ENCODE measurements at regions not wholly inside any gene's neighbourhood (a gene's known extent, or its start where the extent isn't known, plus 50 kb on each side); places are given as distances from the start of the nearest gene placed in this dataset.

GRCh38 chr6:27604986-27605385, 132.1 kb upstream of the ZNF184 start:
- no peak for TF ChIP-seq CTCF (conservative IDR thresholded peaks at IDR 0.05 in 1 of 2, IDR thresholded peaks at IDR 0.05 in 1 of 2; ENCODE audit: low read depth in 1 of 2, low read length in 2 of 2)
- TF ChIP-seq EZH2 (IDR thresholded peaks at IDR 0.05; ENCODE audit: low read length, missing control alignments): no peak
